RWPE1 (cell line): ENCODE measurements at regions not wholly inside any gene's neighbourhood (a gene's known extent, or its start where the extent isn't known, plus 50 kb on each side); places are given as distances from the start of the nearest gene placed in this dataset.
A peak's percentile ranks its signal among the peaks of the same experiment; 100 is the strongest.
"Not testable (repeated sequence)": the region's sequence is repeated elsewhere in the genome, so short reads cannot be mapped to it uniquely, and the experiment has no call there.

Experiments
- CTCF ChIA-PET: fragments of 350-600 bp; sonication (Branson Sonifier 250); formaldehyde crosslinking; extraction: SDS; loops from one replicate; lab custom pipeline; 2021; lab: Yijun Ruan, JAX
- POLR2A ChIA-PET: fragments of 400-600 bp; formaldehyde crosslinking; extraction: SDS; loops from one replicate; lab custom pipeline; 2020; ENCODE audit warnings: antibody characterized with exemption; ENCODE audit not compliant: low non-redundant PET; lab: Yijun Ruan, JAX
- DNase-seq: peaks from one replicate; pipeline ENCODE4 v3.0.0; 2012; ENCODE audit warnings: low spot score
- H3K27ac ChIP-seq: fragments of 450-650 bp; 2 replicates; pipeline ENCODE4 v1.5.1; 2017
- TF ChIP-seq, protein P1 (sequence below): fragments of 450-650 bp; conservative IDR thresholded peaks from 2 replicates; pipeline ENCODE4 v1.5.1; 2017; ENCODE audit warnings: low read depth, mild to moderate bottlenecking

DNA sequence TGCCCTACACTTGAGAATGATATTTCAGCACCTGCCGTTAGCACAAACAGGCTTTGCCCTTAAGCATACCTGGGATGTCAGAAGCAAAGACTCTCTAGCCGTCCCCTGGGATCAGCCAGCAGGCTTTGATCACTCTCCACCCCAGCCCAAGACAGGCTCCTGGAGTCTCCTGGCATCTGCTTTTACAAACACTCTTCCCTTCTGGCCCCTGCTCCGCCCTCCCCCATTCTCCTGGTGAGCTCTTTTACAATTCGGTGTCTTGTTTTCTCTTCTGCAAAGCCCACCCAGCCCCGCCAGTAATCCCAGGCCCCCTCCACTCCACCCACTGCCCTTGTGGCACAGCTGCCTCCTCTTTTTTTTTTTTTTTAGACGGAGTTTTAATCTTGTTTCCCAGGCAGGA, 50.4 kb downstream of the KATNIP start:
- TF ChIP-seq, protein P1, sequence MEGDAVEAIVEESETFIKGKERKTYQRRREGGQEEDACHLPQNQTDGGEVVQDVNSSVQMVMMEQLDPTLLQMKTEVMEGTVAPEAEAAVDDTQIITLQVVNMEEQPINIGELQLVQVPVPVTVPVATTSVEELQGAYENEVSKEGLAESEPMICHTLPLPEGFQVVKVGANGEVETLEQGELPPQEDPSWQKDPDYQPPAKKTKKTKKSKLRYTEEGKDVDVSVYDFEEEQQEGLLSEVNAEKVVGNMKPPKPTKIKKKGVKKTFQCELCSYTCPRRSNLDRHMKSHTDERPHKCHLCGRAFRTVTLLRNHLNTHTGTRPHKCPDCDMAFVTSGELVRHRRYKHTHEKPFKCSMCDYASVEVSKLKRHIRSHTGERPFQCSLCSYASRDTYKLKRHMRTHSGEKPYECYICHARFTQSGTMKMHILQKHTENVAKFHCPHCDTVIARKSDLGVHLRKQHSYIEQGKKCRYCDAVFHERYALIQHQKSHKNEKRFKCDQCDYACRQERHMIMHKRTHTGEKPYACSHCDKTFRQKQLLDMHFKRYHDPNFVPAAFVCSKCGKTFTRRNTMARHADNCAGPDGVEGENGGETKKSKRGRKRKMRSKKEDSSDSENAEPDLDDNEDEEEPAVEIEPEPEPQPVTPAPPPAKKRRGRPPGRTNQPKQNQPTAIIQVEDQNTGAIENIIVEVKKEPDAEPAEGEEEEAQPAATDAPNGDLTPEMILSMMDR: no peak
- CTCF ChIA-PET: no interaction called here
- no peak overlapping the region for H3K27ac ChIP-seq
- DNase-seq: no peak
- POLR2A ChIA-PET: no interaction called here

DNA sequence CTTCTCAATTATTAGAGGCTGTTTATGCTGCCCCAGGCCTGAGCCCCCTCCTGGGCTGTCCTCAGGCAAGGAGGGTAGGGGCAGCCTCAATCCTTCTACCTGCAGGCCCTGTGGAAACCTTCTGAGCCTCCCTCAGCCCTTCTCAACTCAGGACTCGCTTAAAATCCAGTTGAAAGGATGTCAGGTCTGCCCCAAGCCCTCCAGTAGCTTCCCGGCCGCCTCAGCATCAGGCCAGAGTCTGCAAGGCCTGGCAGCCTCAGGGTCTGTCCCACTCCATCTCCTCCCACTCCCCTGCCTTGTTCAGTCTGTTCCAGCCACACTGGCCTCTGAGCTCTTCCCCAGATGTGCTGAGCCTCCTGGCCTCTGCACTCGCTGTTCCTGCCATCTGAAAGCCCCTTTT, 52.2 kb downstream of the KATNIP start:
- ChIA-PET CTCF (no interaction called here), POLR2A (interaction anchor here (0.5 kb wide), 1 partner anchor 1252 kb away, joined by 3 read pairs; no protein-coding TSS in a partner anchor)
- TF ChIP-seq, protein P1: no peak
- H3K27ac ChIP-seq: no peak overlapping the region
- no peak for DNase-seq

DNA sequence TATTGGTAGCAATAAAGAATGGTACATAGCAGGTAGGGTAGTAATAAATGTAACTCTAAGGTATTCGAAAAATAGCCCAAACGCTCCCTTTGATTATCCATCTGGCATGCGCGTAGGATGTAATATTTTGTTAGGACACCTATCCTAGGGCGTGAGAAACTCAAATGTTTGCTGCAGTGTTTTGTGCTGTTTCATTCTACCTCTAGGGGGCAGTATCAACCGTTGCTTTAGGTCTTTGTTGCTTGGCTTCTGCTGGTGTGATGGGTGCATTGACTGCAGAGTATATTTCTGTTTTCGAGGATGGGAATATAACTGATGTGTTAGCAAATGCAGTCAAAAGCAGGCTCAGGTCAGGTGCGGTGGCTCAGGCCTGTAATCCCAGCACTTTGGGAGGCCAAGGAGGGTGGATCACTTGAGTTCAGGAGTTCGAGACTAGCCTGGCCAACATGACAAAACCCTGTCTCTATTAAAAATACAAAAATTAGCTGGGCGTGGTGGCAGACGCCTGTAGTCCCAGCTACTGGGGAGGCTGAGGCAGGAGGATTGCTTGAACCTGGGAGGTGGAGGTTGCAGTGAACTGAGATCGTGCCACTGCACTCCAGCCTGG, 55.7 kb downstream of the KATNIP start:
- TF ChIP-seq, protein P1: peak; percentile 51
- POLR2A ChIA-PET, H3K27ac ChIP-seq: not testable (repeated sequence)
- CTCF ChIA-PET: interaction anchor here (1.1 kb wide), 1 partner anchor 465 kb away, joined by 4 read pairs; no protein-coding TSS in a partner anchor
- DNase-seq: peak; percentile 12

DNA sequence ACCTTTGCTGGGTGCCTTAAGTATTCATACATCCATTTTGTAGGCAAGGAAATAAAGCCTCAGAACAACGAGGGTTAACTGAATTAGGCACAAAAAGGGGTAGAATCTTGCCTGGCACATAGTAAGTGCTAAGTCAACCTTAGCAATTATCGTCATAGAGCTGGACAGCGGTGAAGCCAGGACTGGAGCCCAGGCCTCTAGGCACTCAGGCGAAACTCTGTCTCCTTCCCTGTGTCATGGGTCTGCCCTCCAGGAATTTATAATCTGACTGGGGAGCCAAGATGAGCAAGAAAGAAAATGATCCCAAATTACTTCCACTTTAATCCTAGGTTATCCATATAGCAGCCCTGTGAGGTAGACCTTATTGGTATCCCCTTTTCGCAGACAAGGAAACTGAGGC, 61.4 kb downstream of the KATNIP start:
- ChIA-PET POLR2A (no interaction called here), CTCF (no interaction called here)
- H3K27ac ChIP-seq: no peak overlapping the region
- TF ChIP-seq, protein P1: no peak
- no peak for DNase-seq

DNA sequence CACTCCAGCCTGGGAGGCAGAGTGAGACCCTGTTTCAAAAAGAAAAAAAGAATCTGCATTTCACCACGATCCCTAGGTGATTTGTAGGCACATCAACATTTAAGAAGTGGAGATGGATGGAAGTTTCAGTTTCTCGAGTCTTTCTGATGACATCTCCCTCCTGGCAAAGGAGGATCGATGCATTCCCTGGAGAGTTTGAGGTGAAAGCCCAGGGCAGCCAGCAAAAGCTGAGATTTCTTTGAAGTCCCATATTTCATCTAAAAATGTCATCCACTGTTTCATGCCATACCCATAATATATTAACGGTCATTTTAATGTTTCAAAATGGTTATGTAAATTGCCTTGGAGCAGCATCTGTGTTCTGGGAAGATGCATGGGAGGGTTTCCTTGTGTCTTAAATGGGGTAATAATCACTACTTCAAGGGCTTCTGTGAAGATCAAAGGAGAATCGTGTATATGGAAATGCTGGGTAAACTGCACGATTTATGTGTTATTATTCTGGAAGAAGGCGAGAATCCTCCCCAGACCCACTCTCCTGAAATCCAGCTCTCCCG, 63.4 kb downstream of the KATNIP start:
- ChIA-PET CTCF (interaction anchor here (0.5 kb wide), 1 partner anchor 43 kb away, joined by 3 read pairs; no protein-coding TSS in a partner anchor), POLR2A (no interaction called here)
- H3K27ac ChIP-seq: no peak overlapping the region
- no peak for DNase-seq
- TF ChIP-seq, protein P1: no peak

DNA sequence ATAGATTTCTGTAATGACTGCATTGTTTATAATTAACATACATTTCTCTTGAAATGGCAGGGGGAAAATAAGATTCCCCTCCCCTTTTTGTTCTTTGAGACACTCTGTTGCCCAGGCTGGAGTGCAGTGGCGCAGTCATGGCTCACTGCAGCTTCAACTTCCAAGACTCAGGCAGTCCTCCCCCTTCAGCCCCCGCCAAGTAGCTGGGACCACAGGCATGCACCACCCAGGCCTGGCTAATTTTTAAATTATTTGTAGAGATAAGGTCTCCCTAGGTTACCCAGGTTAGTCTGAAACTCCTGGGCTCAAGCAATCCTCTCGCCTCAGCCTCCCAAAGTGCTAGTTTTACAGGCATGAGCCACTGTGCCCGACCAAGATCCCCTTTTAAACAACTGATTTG, 67.7 kb downstream of the KATNIP start:
- TF ChIP-seq, protein P1: no peak
- CTCF ChIA-PET: no interaction called here
- POLR2A ChIA-PET: no interaction called here
- no peak overlapping the region for H3K27ac ChIP-seq
- no peak for DNase-seq
